DMS 273 (cell line): ENCODE measurements at regions not wholly inside any gene's neighbourhood (a gene's known extent, or its start where the extent isn't known, plus 50 kb on each side); places are given as distances from the start of the nearest gene placed in this dataset.
A peak's percentile ranks its signal among the peaks of the same experiment; 100 is the strongest.
"Not testable (repeated sequence)": the region's sequence is repeated elsewhere in the genome, so short reads cannot be mapped to it uniquely, and the experiment has no call there.

Experiments
- DNase-seq: peaks from one replicate; lab custom pipeline; 2025; ENCODE audit not compliant: unreplicated experiment; lab: John Stamatoyannopoulos, UW

GRCh38 chr3:118635711-118636110 lies 398.9 kb downstream of the IGSF11 start:
- no peak for DNase-seq

GRCh38 chr3:118636841-118637240 lies 397.8 kb downstream of the IGSF11 start:
- DNase-seq = peak; percentile 52

GRCh38 chr3:118637846-118638245 lies 396.8 kb downstream of the IGSF11 start:
- DNase-seq = peak; percentile 32

- peak; percentile 90 for DNase-seq
Measured at GRCh38 chr3:118641608-118642007, 393.0 kb downstream of the IGSF11 start.

GRCh38 chr3:118671192-118671591 lies 363.5 kb downstream of the IGSF11 start:
- no peak for DNase-seq

GRCh38 chr3:118675305-118675704 lies 359.3 kb downstream of the IGSF11 start:
- no peak for DNase-seq

- not testable (repeated sequence) for DNase-seq
Measured at GRCh38 chr3:118678663-118679062, 356.0 kb downstream of the IGSF11 start.

- DNase-seq = peak; percentile 24
Measured at GRCh38 chr3:118682921-118683320, 351.7 kb downstream of the IGSF11 start.

GRCh38 chr3:118683636-118684035 lies 351.0 kb downstream of the IGSF11 start:
- no peak for DNase-seq

GRCh38 chr3:118688396-118688884 lies 346.2 kb downstream of the IGSF11 start:
- DNase-seq = no peak

GRCh38 chr3:118692416-118692815 lies 342.2 kb downstream of the IGSF11 start:
- no peak for DNase-seq

GRCh38 chr3:118705487-118706219 lies 329.0 kb downstream of the IGSF11 start:
- DNase-seq = peak; percentile 28

- no peak for DNase-seq
Measured at GRCh38 chr3:118707991-118708390, 326.7 kb downstream of the IGSF11 start.

- no peak for DNase-seq
Measured at GRCh38 chr3:118710532-118710931, 324.1 kb downstream of the IGSF11 start.

- no peak for DNase-seq
Measured at GRCh38 chr3:118713502-118714207, 321.0 kb downstream of the IGSF11 start.

GRCh38 chr3:118714800-118715199 lies 319.8 kb downstream of the IGSF11 start:
- DNase-seq = no peak

- DNase-seq = no peak
Measured at GRCh38 chr3:118729546-118729945, 305.1 kb downstream of the IGSF11 start.

- DNase-seq = no peak
Measured at GRCh38 chr3:118734664-118735063, 300.0 kb downstream of the IGSF11 start.

GRCh38 chr3:118736107-118736506 lies 298.5 kb downstream of the IGSF11 start:
- peak; percentile 65 for DNase-seq

GRCh38 chr3:118740722-118741290 lies 293.8 kb downstream of the IGSF11 start:
- DNase-seq = no peak

GRCh38 chr3:118742760-118743159 lies 291.9 kb downstream of the IGSF11 start:
- no peak for DNase-seq

GRCh38 chr3:118744186-118744585 lies 290.5 kb downstream of the IGSF11 start:
- DNase-seq = no peak
